K562 (cell line): ENCODE measurements at regions not wholly inside any gene's neighbourhood (a gene's known extent, or its start where the extent isn't known, plus 50 kb on each side); places are given as distances from the start of the nearest gene placed in this dataset.

Experiments used
- ATAC-seq: fragments of 200-7000 bp; cut with Tn5 transposase; 3 replicates; pipeline ENCODE4 v1.9.1; 2020; ENCODE audit warnings: moderate library complexity
- BruUV-seq: library from RNA; stranded (reverse); fragments of 400-500 nt; replicated peaks from 2 replicates; lab custom pipeline; 2021; lab: Mats Ljungman, UMichigan
- CTCF ChIA-PET: fragments of 300-600 bp; formaldehyde crosslinking; extraction: SDS; loops from one replicate; lab custom pipeline; 2021; ENCODE audit warnings: low intra/inter-chr PET ratio; lab: Yijun Ruan, JAX
- POLR2A ChIA-PET: fragments of 300-600, 350-650 bp; sonication (Branson Sonifier 250); formaldehyde crosslinking; extraction: SDS; loops from one replicate; lab custom pipeline; 2021; ENCODE audit warnings: antibody characterized with exemption, inconsistent platforms; lab: Yijun Ruan, JAX
- DNase-seq, 4 experiments: peaks; one replicate each; pipeline versions ENCODE4 v3.0.0 to v3.0.0-alpha.2; 2011 to 2018; ENCODE audit warnings: low spot score in 3 of 4, mixed read lengths in 3 of 4; ENCODE audit errors: extremely low read depth in 1 of 4
- FAIRE-seq: peaks from 2 replicates; lab custom pipeline; 2011; peaks lifted over from hg19 to GRCh38; lab: Jason Lieb, UNC
- H2AFZ ChIP-seq: 2 replicates; pipeline ENCODE4 v1.6.0; 2011; ENCODE audit warnings: low read depth, low read length, control low read depth, inconsistent platforms
- H3K27ac ChIP-seq: fragments of 200-600 bp; 3 replicates; pipeline ENCODE4 v1.8.0; 2011; ENCODE audit warnings: low read depth, mild to moderate bottlenecking, control low read depth, inconsistent platforms, low read length, moderate library complexity, mixed read lengths; ENCODE audit errors: extremely low read depth
- H3K27me3 ChIP-seq, 2 experiments: fragments of 300-600 bp in 1 of 2; 2 replicates in 1 of 2; 3 replicates in 1 of 2; pipeline versions ENCODE4 v1.6.0 to v1.8.0; 2011; ENCODE audit warnings: inconsistent platforms in 2 of 2, low read length in 2 of 2, mild to moderate bottlenecking in 1 of 2, mixed read lengths in 1 of 2, moderate library complexity in 1 of 2; ENCODE audit not compliant: control insufficient read depth in 2 of 2, insufficient read depth in 2 of 2
- H3K36me3 ChIP-seq: fragments of 300-600 bp; 3 replicates; pipeline ENCODE4 v1.8.0; 2011; ENCODE audit warnings: mild to moderate bottlenecking, low read length, inconsistent platforms; ENCODE audit not compliant: control insufficient read depth, insufficient read depth
- H3K4me1 ChIP-seq, 2 experiments: fragments of 200-600 bp in 1 of 2; replicated peaks in 1 of 2; 2 replicates in 1 of 2; 3 replicates in 1 of 2; pipeline versions ENCODE4 v1.5.1 to v1.8.0; 2011; ENCODE audit warnings: inconsistent platforms in 2 of 2, low read length in 2 of 2, mild to moderate bottlenecking in 1 of 2, mixed read lengths in 1 of 2, moderate library complexity in 1 of 2; ENCODE audit not compliant: control insufficient read depth in 2 of 2, insufficient read depth in 2 of 2
- H3K4me2 ChIP-seq: 2 replicates; pipeline ENCODE4 v1.6.1; 2011; ENCODE audit warnings: low read length, control low read depth, inconsistent platforms, mixed read lengths; ENCODE audit not compliant: insufficient read depth
- H3K4me3 ChIP-seq: fragments of 200-600 bp; sonication (generic), shearing (Covaris generic); 2 replicates; pipeline ENCODE4 v1.5.1; 2016; ENCODE audit warnings: control low read depth, inconsistent platforms
- H3K79me2 ChIP-seq: fragments of 200-600 bp; 3 replicates; pipeline ENCODE4 v1.8.0; 2011; ENCODE audit warnings: low read length, inconsistent platforms; ENCODE audit not compliant: control insufficient read depth, insufficient read depth
- H3K9ac ChIP-seq, 2 experiments: 2 replicates each; pipeline versions ENCODE4 v1.6.0 to v1.6.1; 2011; ENCODE audit warnings: low read depth in 2 of 2, low read length in 2 of 2, control low read depth in 1 of 2, inconsistent platforms in 1 of 2, mild to moderate bottlenecking in 1 of 2, mixed read lengths in 1 of 2; ENCODE audit not compliant: insufficient read depth in 1 of 2
- H3K9me1 ChIP-seq: one replicate; pipeline ENCODE4 v1.6.0; 2011; ENCODE audit warnings: inconsistent platforms, mild to moderate bottlenecking, low read length, moderate library complexity; ENCODE audit not compliant: control insufficient read depth, insufficient read depth
- H3K9me3 ChIP-seq: replicated peaks from 2 replicates; pipeline ENCODE4 v1.5.1; 2011; ENCODE audit warnings: low read depth, low read length, inconsistent platforms; ENCODE audit not compliant: control insufficient read depth, insufficient read depth
- H4K20me1 ChIP-seq: replicated peaks from 2 replicates; pipeline ENCODE4 v1.6.1; 2011; ENCODE audit warnings: low read length, inconsistent platforms, mixed read lengths; ENCODE audit not compliant: control insufficient read depth, insufficient read depth
- ATF4 ChIP-seq: fragments of 450-650 bp; formaldehyde crosslinking; IDR thresholded peaks from 2 replicates; pipeline ENCODE4 v1.4.0; 2022; ENCODE audit warnings: mild to moderate bottlenecking, moderate library complexity
- CBFA2T2 ChIP-seq: fragments of 450-650 bp; conservative IDR thresholded peaks from 2 replicates; pipeline ENCODE4 v1.6.1; 2017; ENCODE audit warnings: mild to moderate bottlenecking
- CEBPZ ChIP-seq: fragments of 150-350 bp; IDR thresholded peaks from 2 replicates; pipeline ENCODE4 v1.6.1; 2014; ENCODE audit warnings: low read depth, mild to moderate bottlenecking, low read length, borderline replicate concordance
- E2F1 ChIP-seq: sonication (generic); formaldehyde crosslinking; IDR thresholded peaks from 2 replicates; pipeline ENCODE4 v1.8.1; 2023; ENCODE audit warnings: mild to moderate bottlenecking, missing genetic modification reagents, moderate library complexity
- FOXA1 ChIP-seq: fragments of 450-650 bp; IDR thresholded peaks from 2 replicates; pipeline ENCODE4 v1.6.1; 2016; ENCODE audit warnings: mild to moderate bottlenecking, borderline replicate concordance
- JUN ChIP-seq, 2 experiments: sonication (generic) in 1 of 2; formaldehyde crosslinking in 1 of 2; IDR thresholded peaks; 2 replicates each; pipeline versions ENCODE4 v1.6.1 to v1.8.0; 2012 to 2022; ENCODE audit warnings: borderline replicate concordance in 2 of 2, mild to moderate bottlenecking in 2 of 2, improper control_type of control experiment in 1 of 2, low read depth in 1 of 2, low read length in 1 of 2, missing genetic modification reagents in 1 of 2
- JUNB ChIP-seq: fragments of 450-650 bp; formaldehyde crosslinking; conservative IDR thresholded peaks from 2 replicates; pipeline ENCODE4 v1.4.0; 2020; ENCODE audit warnings: mild to moderate bottlenecking
- LARP7 ChIP-seq: fragments of 450-650 bp; IDR thresholded peaks from 2 replicates; pipeline ENCODE4 v1.6.1; 2016
- OTX1 ChIP-seq: fragments of 450-650 bp; formaldehyde crosslinking; IDR thresholded peaks from 2 replicates; pipeline ENCODE4 v1.4.0; 2022; ENCODE audit warnings: mild to moderate bottlenecking
- POLR2B ChIP-seq: fragments of 450-650 bp; IDR thresholded peaks from 2 replicates; pipeline ENCODE4 v1.6.1; 2018; ENCODE audit warnings: low read depth; ENCODE audit not compliant: partially characterized antibody
- RBM14 ChIP-seq: fragments of 200-400 bp; formaldehyde crosslinking; IDR thresholded peaks from 2 replicates; pipeline ENCODE4 v1.6.1; 2018; ENCODE audit warnings: low read depth, mild to moderate bottlenecking, low read length, moderate library complexity, borderline replicate concordance; ENCODE audit not compliant: insufficient read depth
- SFPQ ChIP-seq: fragments of 200-400 bp; formaldehyde crosslinking; IDR thresholded peaks from 2 replicates; pipeline ENCODE4 v1.6.1; 2017; ENCODE audit warnings: mild to moderate bottlenecking, low read depth, low read length, moderate library complexity
- SMC3 ChIP-seq: conservative IDR thresholded peaks from 2 replicates; pipeline ENCODE4 v1.6.1; 2011; ENCODE audit warnings: low read depth, low read length, improper control_type of control experiment; ENCODE audit not compliant: insufficient read depth
- ZBTB7A ChIP-seq: IDR thresholded peaks from 2 replicates; pipeline ENCODE4 v1.6.1; 2011; ENCODE audit warnings: low read depth, mild to moderate bottlenecking, low read length, moderate library complexity, borderline replicate concordance; ENCODE audit not compliant: control insufficient read depth
- ZNF507 ChIP-seq: conservative IDR thresholded peaks from 2 replicates; pipeline ENCODE4 v1.6.1; 2017; ENCODE audit warnings: missing genetic modification characterization, missing compliant biosample characterization
- WGBS: fragments of 100-300 bp; shearing (Covaris generic); methylation state at CpG from one replicate; pipeline ENCODE4 v1.1.6; 2016; ENCODE audit warnings: low coverage, mixed read lengths; ENCODE audit not compliant: insufficient coverage; ENCODE audit errors: missing lambda C conversion rate; 5-methylcytosine and 5-hydroxymethylcytosine counted together
- in situ Hi-C: fragments of 300-500 bp; cut with MboI; formaldehyde crosslinking; loops from 4 replicates; pipeline ENCODE4 v1.15.0; 2018; ENCODE audit warnings: inconsistent platforms, mixed read lengths
- intact Hi-C: fragments of 100-400 bp; cut with micrococcal nuclease; formaldehyde crosslinking; loops from 2 replicates; pipeline ENCODE4 v1.14.2; 2022

- ATAC-seq: no peak
- no peak for TF ChIP-seq CBFA2T2
- no peak for TF ChIP-seq RBM14
- TF ChIP-seq POLR2B: no peak
- TF ChIP-seq CEBPZ: no peak
- no peak for TF ChIP-seq JUN (IDR thresholded peaks at IDR 0.05; ENCODE audit: borderline replicate concordance, low read depth, low read length)
- no peak for TF ChIP-seq JUN (CRISPR knock-in tag; IDR thresholded peaks at IDR 0.05; ENCODE audit: borderline replicate concordance)
- no peak for TF ChIP-seq SMC3
- TF ChIP-seq E2F1 (CRISPR knock-in tag): no peak
- TF ChIP-seq ZNF507 (tag): no peak
- TF ChIP-seq SFPQ: no peak
- TF ChIP-seq ATF4 (CRISPR knock-in tag): no peak
- TF ChIP-seq FOXA1: no peak
- TF ChIP-seq LARP7: no peak
- TF ChIP-seq ZBTB7A: no peak
- no peak for TF ChIP-seq JUNB (CRISPR knock-in tag)
- TF ChIP-seq OTX1 (CRISPR knock-in tag): no peak
These were observed 1113.4 kb upstream of the FANCL start for GRCh38 chr2:59354498-59354897.

More at GRCh38 chr2:59354498-59354897, 1113.4 kb upstream of the FANCL start:
- 0% methylated on average over 3 of the region's 3 CpGs for WGBS
- Histone ChIP-seq H3K36me3 (no peaks in the 10 kb centered on the region), H3K79me2 (no peaks in the 10 kb centered on the region), H3K4me2 (no peak overlapping the region), H3K27me3 (no peaks in the 10 kb centered on the region), H2AFZ (no peak overlapping the region), H3K9me3 (no peaks in the 10 kb centered on the region; the same call in 1 of the 2 replicates), H3K4me1 (no peaks in the 10 kb centered on the region), H3K4me3 (no peak overlapping the region), H3K9ac (no peak overlapping the region), H4K20me1 (no peaks in the 10 kb centered on the region), H3K9me1 (no peaks in the 10 kb centered on the region), H3K27ac (no peak overlapping the region)
- intact Hi-C loops (no loop called here), in situ Hi-C loops (no loop called here)
- ChIA-PET POLR2A (no interaction called here), CTCF (no interaction called here)
- BruUV-seq: no TSS peak
- no peak for FAIRE-seq
- DNase-seq: no peak
